ENCODE measurements at regions not wholly inside any gene's neighbourhood (a gene's known extent, or its start where the extent isn't known, plus 50 kb on each side); places are given as distances from the start of the nearest gene placed in this dataset.

DNA sequence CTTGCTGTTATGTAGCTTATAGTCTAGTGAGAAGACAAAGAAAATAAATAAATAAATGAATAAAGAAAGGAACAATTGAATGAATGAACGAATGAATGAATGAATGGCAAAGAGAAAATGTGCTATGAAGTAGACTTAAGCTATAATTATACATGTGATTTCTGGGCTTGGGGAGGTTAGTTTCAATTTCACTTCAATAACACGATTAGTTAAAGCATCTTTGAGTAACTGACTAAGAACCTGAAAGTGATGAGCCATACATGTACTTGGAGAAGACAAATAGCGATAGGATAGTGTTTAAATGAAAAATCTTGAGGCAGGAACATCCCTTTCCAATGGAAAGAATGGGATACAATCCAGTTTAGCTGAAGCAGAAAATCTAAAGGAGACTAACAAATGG lies 593.1 kb upstream of the LRRTM4 start:
- TF ChIP-seq, protein P1, sequence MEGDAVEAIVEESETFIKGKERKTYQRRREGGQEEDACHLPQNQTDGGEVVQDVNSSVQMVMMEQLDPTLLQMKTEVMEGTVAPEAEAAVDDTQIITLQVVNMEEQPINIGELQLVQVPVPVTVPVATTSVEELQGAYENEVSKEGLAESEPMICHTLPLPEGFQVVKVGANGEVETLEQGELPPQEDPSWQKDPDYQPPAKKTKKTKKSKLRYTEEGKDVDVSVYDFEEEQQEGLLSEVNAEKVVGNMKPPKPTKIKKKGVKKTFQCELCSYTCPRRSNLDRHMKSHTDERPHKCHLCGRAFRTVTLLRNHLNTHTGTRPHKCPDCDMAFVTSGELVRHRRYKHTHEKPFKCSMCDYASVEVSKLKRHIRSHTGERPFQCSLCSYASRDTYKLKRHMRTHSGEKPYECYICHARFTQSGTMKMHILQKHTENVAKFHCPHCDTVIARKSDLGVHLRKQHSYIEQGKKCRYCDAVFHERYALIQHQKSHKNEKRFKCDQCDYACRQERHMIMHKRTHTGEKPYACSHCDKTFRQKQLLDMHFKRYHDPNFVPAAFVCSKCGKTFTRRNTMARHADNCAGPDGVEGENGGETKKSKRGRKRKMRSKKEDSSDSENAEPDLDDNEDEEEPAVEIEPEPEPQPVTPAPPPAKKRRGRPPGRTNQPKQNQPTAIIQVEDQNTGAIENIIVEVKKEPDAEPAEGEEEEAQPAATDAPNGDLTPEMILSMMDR (IDR thresholded peaks at IDR 0.05; ENCODE audit: low read depth, low read length, missing input control) = no peak
- TF ChIP-seq TAF1 (conservative IDR thresholded peaks at IDR 0.05) (no peak), JUND (IDR thresholded peaks at IDR 0.05) (no peak), GABPA (IDR thresholded peaks at IDR 0.05 in 1 of 2, conservative IDR thresholded peaks at IDR 0.05 in 1 of 2) (no peak), YY1 (IDR thresholded peaks at IDR 0.05) (no peak)
- TF ChIP-seq, protein P2, sequence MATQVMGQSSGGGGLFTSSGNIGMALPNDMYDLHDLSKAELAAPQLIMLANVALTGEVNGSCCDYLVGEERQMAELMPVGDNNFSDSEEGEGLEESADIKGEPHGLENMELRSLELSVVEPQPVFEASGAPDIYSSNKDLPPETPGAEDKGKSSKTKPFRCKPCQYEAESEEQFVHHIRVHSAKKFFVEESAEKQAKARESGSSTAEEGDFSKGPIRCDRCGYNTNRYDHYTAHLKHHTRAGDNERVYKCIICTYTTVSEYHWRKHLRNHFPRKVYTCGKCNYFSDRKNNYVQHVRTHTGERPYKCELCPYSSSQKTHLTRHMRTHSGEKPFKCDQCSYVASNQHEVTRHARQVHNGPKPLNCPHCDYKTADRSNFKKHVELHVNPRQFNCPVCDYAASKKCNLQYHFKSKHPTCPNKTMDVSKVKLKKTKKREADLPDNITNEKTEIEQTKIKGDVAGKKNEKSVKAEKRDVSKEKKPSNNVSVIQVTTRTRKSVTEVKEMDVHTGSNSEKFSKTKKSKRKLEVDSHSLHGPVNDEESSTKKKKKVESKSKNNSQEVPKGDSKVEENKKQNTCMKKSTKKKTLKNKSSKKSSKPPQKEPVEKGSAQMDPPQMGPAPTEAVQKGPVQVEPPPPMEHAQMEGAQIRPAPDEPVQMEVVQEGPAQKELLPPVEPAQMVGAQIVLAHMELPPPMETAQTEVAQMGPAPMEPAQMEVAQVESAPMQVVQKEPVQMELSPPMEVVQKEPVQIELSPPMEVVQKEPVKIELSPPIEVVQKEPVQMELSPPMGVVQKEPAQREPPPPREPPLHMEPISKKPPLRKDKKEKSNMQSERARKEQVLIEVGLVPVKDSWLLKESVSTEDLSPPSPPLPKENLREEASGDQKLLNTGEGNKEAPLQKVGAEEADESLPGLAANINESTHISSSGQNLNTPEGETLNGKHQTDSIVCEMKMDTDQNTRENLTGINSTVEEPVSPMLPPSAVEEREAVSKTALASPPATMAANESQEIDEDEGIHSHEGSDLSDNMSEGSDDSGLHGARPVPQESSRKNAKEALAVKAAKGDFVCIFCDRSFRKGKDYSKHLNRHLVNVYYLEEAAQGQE (IDR thresholded peaks at IDR 0.05) = no peak
